Fibroblast of skin of scalp (primary cell): ENCODE measurements at regions not wholly inside any gene's neighbourhood (a gene's known extent, or its start where the extent isn't known, plus 50 kb on each side); places are given as distances from the start of the nearest gene placed in this dataset.
A peak's percentile ranks its signal among the peaks of the same experiment; 100 is the strongest.

Experiments
- DNase-seq: peaks from one replicate; pipeline ENCODE4 v3.0.0-alpha.2; 2013

DNA sequence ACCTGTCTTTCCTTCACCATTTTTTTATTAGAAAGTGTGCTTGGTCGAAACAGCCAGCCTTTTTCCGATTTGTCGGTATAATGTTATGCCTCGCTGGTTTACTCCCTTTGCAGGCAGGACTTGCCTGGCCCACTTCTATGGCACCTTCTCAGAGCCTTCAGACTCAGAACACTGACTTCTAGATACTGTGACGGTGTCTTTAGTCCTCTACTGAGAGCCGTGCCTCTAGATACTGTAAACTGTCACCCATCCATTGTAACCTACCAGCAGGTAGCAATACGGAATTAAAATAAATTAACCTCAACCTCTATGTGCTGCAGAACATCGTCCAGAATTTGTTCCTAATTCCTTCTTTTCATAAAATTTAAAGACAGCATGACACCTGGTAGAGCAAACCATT lies 247.7 kb upstream of the TTC14 start:
- DNase-seq: no peak

- no peak for DNase-seq
These were observed 243.8 kb upstream of the TTC14 start for GRCh38 chr3:180358179-180358578.

- DNase-seq: no peak
These were observed 242.7 kb upstream of the TTC14 start for GRCh38 chr3:180359061-180359952.

- no peak for DNase-seq
These were observed 242.0 kb upstream of the TTC14 start for GRCh38 chr3:180359953-180360279.

DNA sequence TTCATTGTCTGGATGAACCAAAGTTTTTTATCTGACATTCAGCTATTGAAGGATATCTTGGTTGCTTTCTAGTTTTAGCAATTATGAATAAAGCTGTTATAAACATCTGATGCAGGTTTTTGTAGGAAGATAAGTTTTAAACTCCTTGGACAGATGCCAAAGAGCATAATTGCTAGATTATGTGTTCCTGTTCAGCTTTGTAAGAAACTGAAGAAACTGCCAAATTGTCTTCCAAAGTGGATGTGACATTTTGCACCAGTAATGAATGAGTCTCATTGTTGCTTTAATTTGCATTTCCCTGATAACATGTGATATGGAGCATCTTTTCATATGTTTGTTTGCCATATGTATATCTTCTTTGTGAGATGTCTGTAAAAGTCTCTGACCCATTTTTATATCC lies 239.9 kb upstream of the TTC14 start:
- DNase-seq: no peak

DNA sequence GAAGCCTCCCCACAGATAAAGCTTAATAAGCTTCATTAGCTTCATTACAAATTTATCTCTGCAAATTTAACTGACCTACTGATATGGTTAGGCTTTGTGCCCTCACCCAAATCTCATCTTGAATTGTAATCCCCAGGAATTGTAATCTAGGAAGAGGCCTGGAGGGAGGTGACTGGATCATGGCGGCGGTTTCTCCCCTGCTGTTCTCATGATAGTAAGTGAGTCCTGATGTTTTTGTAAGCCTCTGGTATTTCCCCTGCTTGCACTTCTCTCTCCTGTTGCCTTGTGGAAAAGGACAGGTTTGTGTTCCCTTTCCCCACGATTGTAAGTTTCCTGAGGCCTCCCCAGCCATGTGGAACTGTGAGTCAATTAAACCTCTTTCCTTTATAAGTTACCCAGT lies 226.1 kb upstream of the TTC14 start:
- no peak for DNase-seq

GRCh38 chr3:180378496-180378895 lies 223.5 kb upstream of the TTC14 start:
- no peak for DNase-seq

- no peak for DNase-seq
These were observed 219.3 kb upstream of the TTC14 start for GRCh38 chr3:180382638-180383180.

DNA sequence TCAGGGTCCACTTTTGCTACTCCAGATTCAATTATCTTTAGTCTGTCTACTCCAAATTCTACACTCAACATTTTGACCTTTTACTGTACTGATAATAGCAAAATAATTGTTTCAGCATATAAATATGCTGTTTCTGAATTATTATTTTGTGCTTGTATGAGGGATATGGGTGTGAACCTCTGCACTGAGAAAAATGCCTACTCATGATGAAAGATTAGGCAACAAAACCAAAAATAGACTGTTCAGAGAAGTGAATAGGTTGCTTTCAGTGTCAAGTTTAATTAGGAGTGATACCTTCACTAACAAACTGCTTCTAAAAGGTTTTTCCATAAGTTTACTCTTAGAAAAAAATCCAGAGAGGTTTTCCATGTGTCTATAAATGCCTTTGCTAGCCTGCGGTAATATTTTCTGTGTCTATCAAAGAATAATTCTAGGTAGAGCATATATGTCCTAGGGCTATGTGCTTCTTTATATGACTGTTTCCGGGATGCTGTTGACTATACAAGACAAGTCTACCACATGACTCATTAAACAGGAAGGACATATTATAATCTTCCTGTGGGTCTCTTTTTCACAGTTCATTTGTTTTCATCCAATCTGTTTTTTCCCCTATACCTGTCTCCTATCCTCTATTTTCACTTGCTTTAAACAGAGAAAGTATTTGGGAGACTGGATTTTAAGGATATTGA lies 218.5 kb upstream of the TTC14 start:
- DNase-seq: no peak

DNA sequence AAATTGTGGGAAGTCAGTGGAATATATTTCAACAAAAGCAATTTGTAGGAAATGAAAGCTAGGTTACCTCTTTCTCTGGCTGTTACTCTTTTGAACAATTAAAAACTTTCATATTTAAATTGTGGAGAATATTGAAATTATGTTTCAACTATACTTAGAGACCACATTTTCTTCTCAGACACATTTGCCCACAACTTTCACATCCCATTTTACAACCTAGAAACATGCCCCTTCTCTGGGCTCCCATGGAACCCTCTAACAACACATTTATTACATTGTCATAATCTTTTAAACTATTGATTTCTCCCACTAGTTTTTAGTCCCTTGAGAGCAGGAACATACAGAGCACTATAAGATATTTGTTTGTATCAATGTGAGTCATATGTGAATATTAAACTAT lies 211.7 kb upstream of the TTC14 start:
- no peak for DNase-seq

DNA sequence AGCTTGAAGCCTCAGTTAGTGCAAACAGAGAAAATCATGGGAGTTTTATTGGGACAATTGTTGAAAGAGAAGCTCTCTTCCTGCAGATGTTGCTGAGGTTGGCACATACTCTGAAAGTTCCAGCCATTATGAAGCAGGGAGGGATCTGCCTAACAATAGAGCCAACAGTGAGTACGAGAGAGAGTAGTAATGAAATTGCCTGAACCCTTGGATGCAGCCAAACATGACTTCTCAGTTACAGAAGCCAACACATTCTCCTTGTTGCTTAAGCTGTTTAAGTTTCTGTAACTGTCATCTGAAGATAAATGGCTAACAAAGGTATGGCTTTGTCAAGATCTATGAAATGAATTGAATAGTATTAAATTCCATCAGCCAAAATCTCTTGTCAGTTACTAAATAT lies 211.0 kb upstream of the TTC14 start:
- no peak for DNase-seq

DNA sequence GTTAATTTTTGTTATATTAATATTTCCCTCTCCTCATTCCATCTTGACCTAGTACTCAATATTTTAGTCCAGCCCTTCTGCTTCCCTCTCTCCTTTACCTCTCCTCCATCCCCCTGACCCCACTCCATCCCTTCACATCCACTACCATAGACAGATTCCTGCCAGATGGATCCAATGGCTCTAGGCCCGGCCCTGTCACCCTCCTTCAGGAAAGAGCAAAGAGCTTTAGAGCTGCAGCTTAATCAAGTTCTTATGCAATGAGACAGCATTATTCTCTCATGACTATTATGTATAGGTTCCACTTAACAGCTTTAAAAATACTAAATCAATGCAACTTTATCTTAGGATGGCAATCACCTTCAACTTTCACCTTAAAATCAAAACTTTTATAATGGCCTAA lies 200.7 kb upstream of the TTC14 start:
- DNase-seq: no peak

- DNase-seq: no peak
These were observed 199.4 kb upstream of the TTC14 start for GRCh38 chr3:180402471-180403073.

- no peak for DNase-seq
These were observed 198.8 kb upstream of the TTC14 start for GRCh38 chr3:180403156-180403555.

GRCh38 chr3:180408654-180409053 lies 193.3 kb upstream of the TTC14 start:
- peak; percentile 19 for DNase-seq

GRCh38 chr3:180409170-180409569 lies 192.8 kb upstream of the TTC14 start:
- no peak for DNase-seq

DNA sequence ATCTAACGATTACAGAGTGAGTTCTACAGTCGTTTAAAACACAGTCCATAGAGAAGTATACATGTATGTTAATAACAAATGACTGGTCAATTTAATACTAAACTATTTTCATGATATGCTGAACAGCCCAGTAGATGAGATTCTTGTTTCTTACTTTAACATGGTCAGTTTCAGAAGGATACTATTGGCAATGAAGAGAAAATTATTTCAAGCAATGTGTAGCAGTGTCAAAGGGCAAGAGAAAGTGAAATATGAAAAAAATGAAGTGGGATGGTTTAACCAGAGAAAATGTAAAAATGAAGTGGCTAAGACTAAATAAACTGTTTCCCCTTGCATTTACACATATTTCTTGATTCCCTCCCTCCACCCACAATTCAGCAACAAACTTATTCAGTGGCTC lies 192.1 kb upstream of the TTC14 start:
- DNase-seq: no peak

DNA sequence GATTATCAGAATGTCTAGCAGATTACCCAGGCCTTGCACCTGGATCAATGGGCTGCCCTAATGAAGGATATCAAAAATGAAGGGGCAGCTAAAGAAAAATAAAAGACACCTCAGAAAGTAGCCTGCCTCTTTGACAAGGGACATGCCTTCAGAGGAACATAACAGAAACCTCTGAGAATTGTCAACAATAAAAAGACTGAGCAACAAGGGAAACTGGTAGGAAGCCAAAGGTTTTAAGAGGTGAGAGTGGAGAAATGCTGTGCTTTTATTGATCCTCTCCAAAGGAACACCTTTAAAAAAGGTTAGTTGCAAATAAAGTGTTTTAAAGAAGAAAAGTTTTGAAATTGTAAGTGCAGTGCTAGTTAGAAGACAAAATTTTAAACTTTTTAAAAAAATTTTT lies 187.8 kb upstream of the TTC14 start:
- DNase-seq: no peak

GRCh38 chr3:180416111-180416594 lies 185.8 kb upstream of the TTC14 start:
- no peak for DNase-seq

DNA sequence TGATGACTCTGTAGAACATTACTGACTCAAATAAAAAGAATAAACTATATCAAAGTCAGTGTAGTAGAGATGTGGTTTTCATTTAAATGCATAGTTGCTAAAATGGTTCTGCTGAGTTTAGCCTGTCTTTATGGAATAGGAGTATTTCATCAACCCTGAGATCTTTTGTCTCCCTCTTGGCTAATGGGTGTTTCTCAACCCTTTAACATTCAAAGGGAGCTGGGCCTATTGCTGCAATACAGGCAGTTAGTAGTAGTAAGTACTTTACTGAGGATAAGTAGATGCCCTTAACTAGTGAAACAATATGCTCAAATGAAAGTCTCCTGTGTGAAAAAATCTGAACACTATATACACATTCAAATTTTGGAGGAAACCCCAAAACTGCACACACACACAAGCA lies 184.7 kb upstream of the TTC14 start:
- DNase-seq: no peak

- DNase-seq: no peak
These were observed 181.9 kb upstream of the TTC14 start for GRCh38 chr3:180420016-180420415.

DNA sequence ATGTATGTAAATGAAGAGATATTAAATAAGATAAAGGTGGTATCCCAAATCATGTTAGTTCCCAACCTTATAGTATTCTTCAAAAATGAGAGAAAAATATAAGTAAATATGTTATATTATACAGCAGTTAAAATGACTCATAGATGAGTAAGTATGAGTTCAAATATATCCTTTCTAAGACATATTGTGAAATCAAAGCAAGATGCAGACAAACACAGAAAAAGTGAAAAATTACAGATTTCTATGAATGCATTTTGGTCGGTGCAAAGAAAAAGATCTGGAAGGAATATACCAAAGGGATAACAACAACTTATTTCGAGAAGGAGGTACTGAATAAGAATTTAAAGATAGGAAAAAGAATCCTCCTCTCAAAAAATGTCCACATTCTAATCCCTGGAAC lies 181.2 kb upstream of the TTC14 start:
- no peak for DNase-seq

DNA sequence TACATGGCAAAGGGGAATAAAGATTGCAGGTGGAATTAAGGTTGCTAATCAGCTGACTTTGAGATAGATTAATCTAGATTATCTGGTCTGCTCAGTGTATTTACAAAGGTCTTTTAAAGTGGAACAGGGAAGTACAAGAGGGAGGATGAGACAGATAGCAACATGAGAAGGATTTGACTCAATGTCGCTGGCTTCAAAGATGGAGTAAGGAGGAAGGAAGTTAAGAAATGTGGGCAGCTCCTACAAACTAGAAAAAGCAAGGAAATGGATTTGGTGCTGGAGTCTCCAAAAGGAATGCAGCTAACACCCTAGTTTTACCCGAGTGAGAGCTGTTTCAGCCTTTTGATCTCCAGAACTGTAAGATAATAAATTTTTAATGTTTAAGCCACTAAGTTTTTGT lies 180.7 kb upstream of the TTC14 start:
- peak; percentile 18 for DNase-seq

DNA sequence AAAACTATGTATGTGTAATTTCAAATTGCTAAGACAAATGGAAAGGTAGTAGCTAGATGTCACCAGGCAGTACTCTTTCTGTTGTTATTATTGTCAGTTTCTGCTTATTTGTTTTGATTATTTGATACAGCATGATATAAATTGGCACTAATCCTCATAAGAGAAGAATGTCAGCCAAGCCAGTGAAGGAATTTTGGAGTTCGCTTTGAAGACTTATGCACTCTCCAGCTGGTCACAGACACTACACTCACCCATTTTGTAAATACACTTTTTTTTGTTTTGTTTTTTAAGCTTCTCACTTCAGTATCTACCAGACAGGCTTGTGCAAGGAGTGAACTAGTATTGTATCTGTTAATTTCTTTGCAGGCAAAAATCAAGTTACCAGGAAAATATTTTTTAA lies 180.2 kb upstream of the TTC14 start:
- no peak for DNase-seq
